Adrenal gland (tissue), 5 donors: ENCODE measurements at regions not wholly inside any gene's neighbourhood (a gene's known extent, or its start where the extent isn't known, plus 50 kb on each side); places are given as distances from the start of the nearest gene placed in this dataset.

Experiments
- POLR2A ChIP-seq, 2 donors: fragments of 450-650 bp; IDR thresholded peaks; one replicate each; pipeline ENCODE4 v1.6.1; 2017; ENCODE audit warnings: antibody characterized with exemption in 2 of 2, mild to moderate bottlenecking in 2 of 2, moderate library complexity in 1 of 2
- TF ChIP-seq, protein P1 (sequence below), 6 experiments: fragments of 450-650 bp in 4 of 6; fragments of 200-600 bp in 2 of 6; sonication (generic) in 1 of 6; IDR thresholded peaks; 1 replicate in 5 of 6; 2 replicates in 1 of 6; pipeline versions ENCODE4 v1.5.1 to v1.8.0; 2016 to 2021; ENCODE audit warnings: antibody characterized with exemption in 6 of 6, mild to moderate bottlenecking in 2 of 6, moderate library complexity in 1 of 6
- donor health status: DM: no; HTN: no; CAD: no.

DNA sequence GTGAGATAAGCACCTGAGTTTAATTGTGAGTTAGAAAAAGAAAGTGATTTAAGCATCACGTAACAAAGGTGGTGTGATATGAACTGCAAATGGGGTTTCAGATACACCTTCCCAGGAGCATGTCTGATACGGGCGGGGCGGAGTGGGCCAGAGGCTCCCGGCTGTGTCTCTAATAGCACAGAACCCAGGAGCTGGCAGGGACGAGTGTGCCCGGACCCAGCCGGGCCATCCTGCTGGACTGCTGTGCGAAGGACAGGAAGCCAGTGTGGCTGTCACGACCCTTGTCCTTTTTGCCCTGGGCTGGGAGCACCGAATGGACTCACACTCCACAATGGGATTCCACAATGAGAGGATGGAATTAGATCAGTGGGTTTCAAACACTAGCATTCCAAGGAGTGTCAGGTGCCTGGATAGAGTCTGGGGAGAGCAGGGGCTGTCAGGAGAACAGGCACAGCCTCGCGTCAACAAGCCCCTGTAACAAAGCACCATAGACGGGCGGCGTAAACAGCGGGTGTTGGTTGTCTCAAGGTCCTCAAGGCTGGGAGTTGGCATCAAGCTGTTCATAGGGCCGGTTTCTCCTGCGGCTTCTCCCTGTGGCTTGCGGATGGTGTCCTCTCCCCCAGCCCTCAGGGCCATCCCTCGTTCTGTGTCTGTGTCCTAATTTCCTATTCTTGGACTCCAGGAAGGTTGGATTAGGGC is 242.6 kb upstream of the PITRM1 start:
- TF ChIP-seq POLR2A (IDR thresholded peaks at IDR 0.05) = no peak
- TF ChIP-seq, protein P1, sequence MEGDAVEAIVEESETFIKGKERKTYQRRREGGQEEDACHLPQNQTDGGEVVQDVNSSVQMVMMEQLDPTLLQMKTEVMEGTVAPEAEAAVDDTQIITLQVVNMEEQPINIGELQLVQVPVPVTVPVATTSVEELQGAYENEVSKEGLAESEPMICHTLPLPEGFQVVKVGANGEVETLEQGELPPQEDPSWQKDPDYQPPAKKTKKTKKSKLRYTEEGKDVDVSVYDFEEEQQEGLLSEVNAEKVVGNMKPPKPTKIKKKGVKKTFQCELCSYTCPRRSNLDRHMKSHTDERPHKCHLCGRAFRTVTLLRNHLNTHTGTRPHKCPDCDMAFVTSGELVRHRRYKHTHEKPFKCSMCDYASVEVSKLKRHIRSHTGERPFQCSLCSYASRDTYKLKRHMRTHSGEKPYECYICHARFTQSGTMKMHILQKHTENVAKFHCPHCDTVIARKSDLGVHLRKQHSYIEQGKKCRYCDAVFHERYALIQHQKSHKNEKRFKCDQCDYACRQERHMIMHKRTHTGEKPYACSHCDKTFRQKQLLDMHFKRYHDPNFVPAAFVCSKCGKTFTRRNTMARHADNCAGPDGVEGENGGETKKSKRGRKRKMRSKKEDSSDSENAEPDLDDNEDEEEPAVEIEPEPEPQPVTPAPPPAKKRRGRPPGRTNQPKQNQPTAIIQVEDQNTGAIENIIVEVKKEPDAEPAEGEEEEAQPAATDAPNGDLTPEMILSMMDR (IDR thresholded peaks at IDR 0.05) = no peak
